SK-N-SH (cell line): ENCODE measurements at regions not wholly inside any gene's neighbourhood (a gene's known extent, or its start where the extent isn't known, plus 50 kb on each side); places are given as distances from the start of the nearest gene placed in this dataset.

ENCODE experiments used
- CTCF ChIA-PET: fragments of 300-600, 350-600 bp; formaldehyde crosslinking; extraction: SDS; loops from one replicate; lab custom pipeline; 2021; lab: Yijun Ruan, JAX
- POLR2A ChIA-PET: fragments of 350-600 bp; sonication (Branson Sonifier 250); formaldehyde crosslinking; extraction: SDS; loops from one replicate; lab custom pipeline; 2020; ENCODE audit warnings: antibody characterized with exemption, inconsistent platforms; lab: Yijun Ruan, JAX
- DNase-seq: peaks from one replicate; pipeline ENCODE4 v3.0.0; 2012
- H2AFZ ChIP-seq: fragments of 200-600 bp; sonication (generic); 2 replicates; pipeline ENCODE4 v1.8.1; 2016; ENCODE audit warnings: antibody characterized with exemption, mild to moderate bottlenecking, low read depth
- H3F3A ChIP-seq: fragments of 200-600 bp; sonication (generic); replicated peaks from 2 replicates; pipeline ENCODE3; 2016; ENCODE audit warnings: antibody characterized with exemption, mild to moderate bottlenecking; ENCODE audit not compliant: insufficient read depth
- H3K27ac ChIP-seq, 2 experiments: fragments of 200-500 bp in 1 of 2; fragments of 200-600 bp in 1 of 2; sonication (Bioruptor generic) in 1 of 2; sonication (generic), shearing (Covaris generic) in 1 of 2; 2 replicates each; pipeline versions ENCODE4 v1.5.1 to v1.6.1; 2014 to 2016; ENCODE audit warnings: low read depth in 2 of 2, inconsistent platforms in 1 of 2, low read length in 1 of 2, mild to moderate bottlenecking in 1 of 2, mixed read lengths in 1 of 2
- H3K27me3 ChIP-seq: fragments of 200-600 bp; sonication (generic), shearing (Covaris generic); 2 replicates; pipeline ENCODE4 v1.6.1; 2016; ENCODE audit warnings: mixed run types; ENCODE audit not compliant: insufficient read depth
- H3K36me3 ChIP-seq, 2 experiments: fragments of 200-500 bp in 1 of 2; fragments of 200-600 bp in 1 of 2; sonication (Bioruptor generic) in 1 of 2; sonication (generic) in 1 of 2; replicated peaks in 1 of 2; 2 replicates each; pipeline versions ENCODE3 to v1.5.1; 2014 to 2016; ENCODE audit warnings: low read length in 1 of 2, mild to moderate bottlenecking in 1 of 2; ENCODE audit not compliant: insufficient read depth in 2 of 2, control insufficient read depth in 1 of 2
- H3K4me1 ChIP-seq, 2 experiments: fragments of 200-500 bp in 1 of 2; fragments of 200-600 bp in 1 of 2; sonication (Bioruptor generic) in 1 of 2; sonication (generic), shearing (Covaris generic) in 1 of 2; 2 replicates each; pipeline versions ENCODE4 v1.5.1 to v1.6.1; 2014 to 2016; ENCODE audit warnings: low read depth in 1 of 2, low read length in 1 of 2, mixed run types in 1 of 2; ENCODE audit not compliant: insufficient read depth in 2 of 2, control insufficient read depth in 1 of 2
- H3K4me2 ChIP-seq: fragments of 200-600 bp; sonication (generic), shearing (Covaris generic); 2 replicates; pipeline ENCODE4 v1.6.1; 2017; ENCODE audit warnings: mixed run types
- H3K4me3 ChIP-seq, 2 experiments: fragments of 200-500 bp in 1 of 2; fragments of 200-600 bp in 1 of 2; sonication (Bioruptor generic) in 1 of 2; sonication (generic), shearing (Covaris generic) in 1 of 2; 2 replicates each; pipeline versions ENCODE4 v1.5.1 to v1.8.1; 2014 to 2016; ENCODE audit warnings: low read depth in 2 of 2, inconsistent platforms in 1 of 2, low read length in 1 of 2, mild to moderate bottlenecking in 1 of 2, mixed read lengths in 1 of 2, moderate library complexity in 1 of 2
- H3K79me2 ChIP-seq: fragments of 200-600 bp; sonication (generic); 2 replicates; pipeline ENCODE4 v1.8.1; 2017; ENCODE audit warnings: mild to moderate bottlenecking; ENCODE audit not compliant: insufficient read depth
- H3K9ac ChIP-seq: fragments of 200-600 bp; sonication (generic); 2 replicates; pipeline ENCODE4 v1.6.1; 2017; ENCODE audit warnings: mixed run types
- H3K9me2 ChIP-seq: fragments of 200-600 bp; sonication (generic); 2 replicates; pipeline ENCODE4 v1.6.1; 2017; ENCODE audit warnings: mixed run types
- H3K9me3 ChIP-seq: fragments of 200-600 bp; sonication (generic); 2 replicates; pipeline ENCODE4 v1.6.1; 2017; ENCODE audit warnings: mixed run types, mild to moderate bottlenecking, moderate library complexity
- H4K20me1 ChIP-seq: fragments of 200-600 bp; sonication (generic); 2 replicates; pipeline ENCODE4 v1.6.1; 2017; ENCODE audit warnings: mild to moderate bottlenecking, mixed run types; ENCODE audit not compliant: insufficient read depth
- CHD2 ChIP-seq: fragments of 150-350 bp; IDR thresholded peaks from 2 replicates; pipeline ENCODE4 v1.6.1; 2018; ENCODE audit warnings: low read length; ENCODE audit not compliant: partially characterized antibody
- EZH2phosphoT487 ChIP-seq: fragments of 200-600 bp; sonication (generic); IDR thresholded peaks from 2 replicates; pipeline ENCODE4 v1.6.1; 2017; ENCODE audit warnings: low read depth, mixed run types, mild to moderate bottlenecking, antibody characterized with exemption, moderate library complexity, borderline replicate concordance
- GABPA ChIP-seq: IDR thresholded peaks from 2 replicates; pipeline ENCODE4 v1.4.0; 2012; ENCODE audit warnings: low read depth, mild to moderate bottlenecking
- GATA2 ChIP-seq: sonication (generic); formaldehyde crosslinking; IDR thresholded peaks from 2 replicates; pipeline ENCODE4 v1.5.0; 2020; ENCODE audit warnings: mild to moderate bottlenecking, missing genetic modification reagents
- IRF3 ChIP-seq: fragments of 150-350 bp; IDR thresholded peaks from 2 replicates; pipeline ENCODE4 v1.6.1; 2016; ENCODE audit warnings: mild to moderate bottlenecking, low read depth, low read length
- JUND ChIP-seq: IDR thresholded peaks from 2 replicates; pipeline ENCODE4 v1.4.0; 2012
- MXI1 ChIP-seq: IDR thresholded peaks from 2 replicates; pipeline ENCODE4 v1.6.1; 2012; ENCODE audit warnings: mild to moderate bottlenecking, low read depth, low read length, improper control_type of control experiment
- NFIC ChIP-seq: IDR thresholded peaks from 2 replicates; pipeline ENCODE4 v1.4.0; 2012; ENCODE audit warnings: borderline replicate concordance
- NRF1 ChIP-seq: IDR thresholded peaks from 2 replicates; pipeline ENCODE4 v1.6.1; 2012; ENCODE audit warnings: low read depth, mild to moderate bottlenecking, low read length
- POLR2AphosphoS5 ChIP-seq: IDR thresholded peaks from 2 replicates; pipeline ENCODE4 v1.6.1; 2012; ENCODE audit warnings: low read depth, low read length
- RAD21 ChIP-seq: IDR thresholded peaks from 2 replicates; pipeline ENCODE4 v1.6.1; 2012; ENCODE audit warnings: mild to moderate bottlenecking, low read length
- RCOR1 ChIP-seq: fragments of 150-350 bp; IDR thresholded peaks from 2 replicates; pipeline ENCODE4 v1.6.1; 2017; ENCODE audit warnings: antibody characterized with exemption, low read length
- REST ChIP-seq: IDR thresholded peaks from 2 replicates; pipeline ENCODE4 v1.6.1; 2012; ENCODE audit warnings: mild to moderate bottlenecking, low read depth, low read length, moderate library complexity
- RFX5 ChIP-seq: IDR thresholded peaks from 2 replicates; pipeline ENCODE4 v1.6.1; 2012; ENCODE audit warnings: mild to moderate bottlenecking, improper control_type of control experiment, low read length
- RXRA ChIP-seq: IDR thresholded peaks from 2 replicates; pipeline ENCODE4 v1.4.0; 2012; ENCODE audit warnings: low read depth, mild to moderate bottlenecking, borderline replicate concordance
- SIN3A ChIP-seq: IDR thresholded peaks from 2 replicates; pipeline ENCODE4 v1.6.1; 2012; ENCODE audit warnings: low read depth, mild to moderate bottlenecking, low read length, moderate library complexity, borderline replicate concordance
- TAF1 ChIP-seq: IDR thresholded peaks from 2 replicates; pipeline ENCODE4 v1.6.1; 2012; ENCODE audit warnings: low read depth, mild to moderate bottlenecking, low read length, moderate library complexity, borderline replicate concordance
- USF1 ChIP-seq: IDR thresholded peaks from 2 replicates; pipeline ENCODE4 v1.4.0; 2012; ENCODE audit warnings: low read depth, borderline replicate concordance
- USF2 ChIP-seq: fragments of 150-350 bp; IDR thresholded peaks from 2 replicates; pipeline ENCODE4 v1.6.1; 2017; ENCODE audit warnings: antibody characterized with exemption, low read length, low read depth, borderline replicate concordance
- WGBS: methylation state at CpG from one replicate; pipeline ENCODE4 v1.1.6; 2017; ENCODE audit warnings: low lambda C conversion rate; 5-methylcytosine and 5-hydroxymethylcytosine counted together

GRCh38 chr5:98535901-98536300, 237.6 kb upstream of the RGMB start:
- H2AFZ ChIP-seq: no peak overlapping the region
- CTCF ChIA-PET: no interaction called here
- DNase-seq: no peak
- WGBS: 55% methylated on average over 4 of the region's 4 CpGs
- no peaks in the 10 kb centered on the region for H3F3A ChIP-seq
- POLR2A ChIA-PET: no interaction called here
- no peaks in the 10 kb centered on the region for H4K20me1 ChIP-seq
- H3K27ac ChIP-seq: no peak overlapping the region
- no peaks in the 10 kb centered on the region for H3K9me3 ChIP-seq
- H3K9ac ChIP-seq: no peak overlapping the region
- no peaks in the 10 kb centered on the region for H3K79me2 ChIP-seq
- no peaks in the 10 kb centered on the region for H3K36me3 ChIP-seq
- no peaks in the 10 kb centered on the region for H3K27me3 ChIP-seq
- H3K9me2 ChIP-seq: no peaks in the 10 kb centered on the region
- no peak overlapping the region for H3K4me2 ChIP-seq
- no peak overlapping the region for H3K4me3 ChIP-seq
- TF ChIP-seq RAD21: no peak
- no peak for TF ChIP-seq TAF1
- TF ChIP-seq POLR2AphosphoS5: no peak
- TF ChIP-seq NFIC: no peak
- no peak for TF ChIP-seq GABPA
- no peak for TF ChIP-seq REST
- no peak for TF ChIP-seq EZH2phosphoT487
- TF ChIP-seq NRF1: no peak
- TF ChIP-seq CHD2: no peak
- TF ChIP-seq RFX5: no peak
- no peak for TF ChIP-seq USF1
- no peak for TF ChIP-seq JUND
- TF ChIP-seq RXRA: no peak
- TF ChIP-seq GATA2 (CRISPR knock-in tag): no peak
- TF ChIP-seq MXI1: no peak
- TF ChIP-seq IRF3: no peak
- no peak for TF ChIP-seq RCOR1
- TF ChIP-seq SIN3A: no peak
- TF ChIP-seq USF2: no peak
- no peaks in the 10 kb centered on the region for H3K4me1 ChIP-seq
